ENCODE measurements at regions not wholly inside any gene's neighbourhood (a gene's known extent, or its start where the extent isn't known, plus 50 kb on each side); places are given as distances from the start of the nearest gene placed in this dataset.

GRCh38 chr2:217387776-217388387 lies 528.0 kb upstream of the TNP1 start:
- no peak for DNase-seq (ENCODE audit: low read depth in 1 of 2, low spot score in 1 of 2)

DNA sequence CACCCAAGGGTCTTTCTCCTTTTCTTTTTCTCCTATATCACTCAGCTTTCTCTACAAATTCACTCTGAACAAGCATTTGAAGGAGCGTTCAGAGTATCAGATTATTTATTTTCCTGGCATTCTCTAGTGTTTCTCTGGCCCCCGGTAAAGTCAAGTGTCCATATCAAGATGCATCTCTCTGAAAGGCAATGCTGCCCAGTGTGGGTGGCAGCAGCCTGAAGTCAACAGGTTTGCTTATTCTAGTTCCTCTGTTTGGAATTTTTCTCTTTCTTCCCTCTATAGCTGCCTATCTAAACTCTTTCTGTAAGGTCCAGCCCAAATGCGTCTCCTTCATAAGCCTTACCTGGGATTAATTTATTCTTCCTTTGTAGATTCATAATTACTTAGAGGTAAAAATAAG lies 526.2 kb upstream of the TNP1 start:
- DNase-seq (ENCODE audit: low read depth in 1 of 2, low spot score in 1 of 2): no peak

- DNase-seq (ENCODE audit: low read depth in 1 of 2, low spot score in 1 of 2): no peak
Measured at GRCh38 chr2:217383620-217384019, 523.8 kb upstream of the TNP1 start.

DNA sequence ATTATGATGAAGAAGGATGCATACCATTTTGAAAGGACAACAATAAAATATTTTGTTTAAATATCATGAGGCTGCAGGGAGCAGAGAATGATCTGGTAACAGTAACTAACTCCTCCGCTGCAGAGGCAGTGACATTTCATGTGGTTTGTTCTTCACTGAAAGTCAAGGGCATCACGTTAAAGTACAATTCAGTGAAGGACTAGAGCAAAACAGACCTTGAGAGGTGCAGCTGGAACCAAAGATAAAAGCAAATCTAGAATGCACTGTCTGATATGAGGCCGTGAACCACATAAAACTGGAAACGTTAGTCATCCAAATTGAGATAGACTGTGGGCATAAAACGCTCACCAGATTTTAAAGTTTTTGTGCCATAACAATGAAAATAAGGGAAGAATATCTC lies 522.9 kb upstream of the TNP1 start:
- no peak for DNase-seq (ENCODE audit: low read depth in 1 of 2, low spot score in 1 of 2)

- no peak for DNase-seq (ENCODE audit: low read depth in 1 of 2, low spot score in 1 of 2)
Measured at GRCh38 chr2:217379807-217380206, 519.9 kb upstream of the TNP1 start.

GRCh38 chr2:217372794-217373193 lies 512.9 kb upstream of the TNP1 start:
- no peak for DNase-seq (ENCODE audit: low read depth in 1 of 2, low spot score in 1 of 2)

DNA sequence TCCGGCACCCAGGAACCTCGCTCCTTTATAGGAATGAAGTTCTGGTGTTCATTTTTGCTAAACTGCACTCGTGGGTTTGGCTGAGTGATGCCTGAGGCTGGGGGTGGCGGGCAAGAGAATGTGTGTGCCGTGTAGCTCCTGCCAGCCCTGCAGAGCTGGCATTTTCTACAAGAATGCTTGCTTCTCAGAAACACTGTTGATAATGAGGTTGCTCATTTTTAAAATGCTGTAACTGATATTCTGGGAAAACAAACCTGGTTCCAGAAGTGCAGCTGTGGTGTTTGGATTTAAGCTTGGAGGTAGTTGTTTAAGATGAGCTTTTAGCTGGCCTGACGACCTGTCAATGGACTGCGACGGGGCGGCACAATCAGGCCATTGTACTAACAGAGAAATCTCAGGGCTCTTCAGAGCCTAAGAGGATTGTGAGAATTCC lies 511.9 kb upstream of the TNP1 start:
- DNase-seq (ENCODE audit: low read depth in 1 of 2, low spot score in 1 of 2): no peak

DNA sequence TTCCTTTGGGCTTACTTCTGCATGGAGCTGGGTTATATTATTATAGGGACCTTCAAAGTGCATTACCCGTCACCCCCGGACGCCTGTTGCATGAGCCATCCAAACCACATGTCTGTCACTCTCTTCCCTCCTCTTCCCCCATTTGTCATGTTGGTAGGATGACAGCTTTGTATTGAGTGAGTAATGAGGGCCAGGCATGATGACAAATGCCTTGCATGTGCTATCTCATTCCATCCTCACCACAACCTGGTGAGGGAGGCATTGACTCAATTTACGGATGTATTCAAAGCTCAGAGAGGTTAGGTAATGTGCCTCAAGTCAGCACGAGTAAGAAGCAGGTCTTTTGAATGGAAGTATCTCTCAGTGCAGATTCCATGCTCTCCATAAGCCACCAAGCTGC lies 510.5 kb upstream of the TNP1 start:
- DNase-seq (ENCODE audit: low read depth in 1 of 2, low spot score in 1 of 2): no peak

- no peak for DNase-seq (ENCODE audit: low read depth in 1 of 2, low spot score in 1 of 2)
Measured at GRCh38 chr2:217367464-217367863, 507.6 kb upstream of the TNP1 start.

DNA sequence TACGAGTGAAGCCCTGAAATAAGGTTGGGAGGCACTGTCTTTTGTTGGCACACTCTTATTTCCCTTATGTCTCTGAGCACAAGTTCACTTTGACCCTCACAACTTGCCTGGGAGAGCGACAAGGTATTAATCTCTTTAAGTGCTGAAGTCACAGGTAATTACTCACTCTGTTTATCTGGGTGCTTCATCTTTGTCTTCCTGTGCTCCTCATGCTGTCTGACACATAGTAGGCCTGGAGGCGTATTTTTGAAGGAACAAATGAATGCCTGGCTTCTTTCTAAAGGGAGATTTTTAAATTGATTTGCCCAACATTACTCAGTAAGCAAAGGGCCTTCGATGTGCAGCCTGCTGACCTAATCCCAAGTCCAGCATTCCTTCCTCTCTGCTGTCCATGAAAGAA lies 507.1 kb upstream of the TNP1 start:
- DNase-seq (ENCODE audit: low read depth in 1 of 2, low spot score in 1 of 2): no peak

GRCh38 chr2:217366266-217366895 lies 506.5 kb upstream of the TNP1 start:
- no peak for DNase-seq (ENCODE audit: low read depth in 1 of 2, low spot score in 1 of 2)

GRCh38 chr2:217365656-217366055 lies 505.8 kb upstream of the TNP1 start:
- no peak for DNase-seq (ENCODE audit: low read depth in 1 of 2, low spot score in 1 of 2)

DNA sequence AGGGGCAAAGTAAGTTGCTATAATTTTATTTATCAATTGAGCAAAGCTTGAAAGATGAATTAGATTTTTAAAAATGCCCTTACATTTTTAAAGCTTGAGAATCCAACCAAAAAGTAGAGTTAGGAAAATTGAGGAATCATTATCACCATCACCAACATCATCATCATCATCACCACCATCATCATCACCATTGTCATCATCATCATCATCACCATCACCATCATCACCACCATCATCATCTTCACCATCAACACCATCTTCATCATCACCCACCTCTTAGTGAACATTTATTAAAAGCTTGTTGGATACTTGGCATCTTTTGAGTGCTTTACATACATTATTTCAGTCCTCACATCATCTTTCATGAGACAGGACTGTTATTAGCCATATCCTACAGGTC lies 504.4 kb upstream of the TNP1 start:
- no peak for DNase-seq (ENCODE audit: low read depth in 1 of 2, low spot score in 1 of 2)

DNA sequence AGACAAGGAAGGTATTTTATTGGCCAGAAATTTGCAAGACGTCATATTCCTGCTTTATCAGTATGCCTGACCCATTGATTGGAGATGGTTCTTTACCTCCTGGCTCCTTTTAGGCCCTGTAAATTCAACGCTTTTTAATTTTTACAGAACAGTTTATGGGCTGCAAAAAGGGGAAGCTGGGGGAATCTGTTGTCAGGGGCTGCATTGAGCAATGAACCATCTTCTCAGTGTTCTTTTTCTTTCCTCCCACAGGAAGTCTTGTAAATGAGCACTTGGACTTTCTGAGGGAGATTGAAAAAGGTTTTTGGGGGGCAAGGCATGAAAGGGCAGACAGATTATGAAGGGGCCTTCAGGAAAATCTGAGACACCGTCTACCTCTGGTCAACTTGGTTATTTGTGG lies 503.6 kb upstream of the TNP1 start:
- no peak for DNase-seq (ENCODE audit: low read depth in 1 of 2, low spot score in 1 of 2)

DNA sequence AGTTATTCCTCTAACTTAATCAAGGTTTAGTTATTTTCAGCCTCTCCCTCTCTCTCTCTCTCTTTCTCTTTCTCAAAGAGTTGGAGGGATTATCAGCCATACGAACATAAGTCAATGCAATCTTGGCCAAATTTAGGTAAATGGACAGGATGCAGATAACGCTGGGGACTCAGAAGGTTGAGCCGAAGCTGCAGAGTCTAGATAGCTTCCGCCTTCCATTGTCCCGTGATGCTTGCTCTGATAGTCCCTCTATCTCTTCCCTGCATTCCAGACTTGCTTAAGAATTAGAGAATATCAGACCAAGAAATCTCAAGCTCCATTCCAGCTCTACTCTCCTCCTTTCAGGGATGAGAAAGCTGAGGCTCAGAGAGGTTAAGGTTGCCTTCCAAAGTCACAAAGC lies 502.8 kb upstream of the TNP1 start:
- DNase-seq (ENCODE audit: low read depth in 1 of 2, low spot score in 1 of 2): no peak

- DNase-seq (ENCODE audit: low read depth in 1 of 2, low spot score in 1 of 2): no peak
Measured at GRCh38 chr2:217362286-217362685, 502.4 kb upstream of the TNP1 start.

GRCh38 chr2:217361483-217361880 lies 501.6 kb upstream of the TNP1 start:
- no peak for DNase-seq (ENCODE audit: low read depth in 1 of 2, low spot score in 1 of 2)

DNA sequence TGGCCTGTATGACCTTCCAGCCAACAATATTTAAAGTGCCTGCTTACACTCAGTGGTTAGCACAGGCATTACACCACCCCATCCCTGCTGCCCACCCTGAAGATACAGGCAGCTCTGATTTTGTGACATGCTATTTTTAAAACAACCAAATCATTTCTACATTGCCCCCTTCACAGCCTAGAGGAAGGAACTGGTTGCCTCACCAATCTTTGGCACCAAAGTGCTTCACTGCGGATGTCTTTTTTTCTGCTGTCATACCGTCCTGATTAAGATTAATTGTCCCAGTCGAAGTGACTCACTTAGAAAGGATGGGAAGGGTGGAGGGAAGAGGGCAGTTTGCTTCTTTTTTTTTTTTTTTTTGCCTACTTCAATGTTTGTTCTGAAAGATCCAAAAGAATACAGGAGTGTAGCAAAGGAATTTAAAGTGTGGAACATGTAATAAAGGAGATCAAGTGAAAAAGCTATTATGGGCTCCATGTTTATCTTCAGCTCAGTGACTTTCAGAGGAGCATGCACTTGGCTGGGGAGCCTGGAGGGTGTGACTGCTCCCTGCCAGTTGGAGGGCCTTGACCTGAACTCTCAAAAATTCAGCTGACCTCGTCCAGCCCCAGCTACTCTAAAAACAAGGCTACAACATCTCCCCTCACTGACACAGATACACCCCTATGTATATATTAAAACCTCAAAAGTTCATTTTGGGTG lies 501.1 kb upstream of the TNP1 start:
- no peak for DNase-seq (ENCODE audit: low read depth in 1 of 2, low spot score in 1 of 2)

- DNase-seq (ENCODE audit: low read depth in 1 of 2, low spot score in 1 of 2): no peak
Measured at GRCh38 chr2:217360111-217360510, 500.2 kb upstream of the TNP1 start.

DNA sequence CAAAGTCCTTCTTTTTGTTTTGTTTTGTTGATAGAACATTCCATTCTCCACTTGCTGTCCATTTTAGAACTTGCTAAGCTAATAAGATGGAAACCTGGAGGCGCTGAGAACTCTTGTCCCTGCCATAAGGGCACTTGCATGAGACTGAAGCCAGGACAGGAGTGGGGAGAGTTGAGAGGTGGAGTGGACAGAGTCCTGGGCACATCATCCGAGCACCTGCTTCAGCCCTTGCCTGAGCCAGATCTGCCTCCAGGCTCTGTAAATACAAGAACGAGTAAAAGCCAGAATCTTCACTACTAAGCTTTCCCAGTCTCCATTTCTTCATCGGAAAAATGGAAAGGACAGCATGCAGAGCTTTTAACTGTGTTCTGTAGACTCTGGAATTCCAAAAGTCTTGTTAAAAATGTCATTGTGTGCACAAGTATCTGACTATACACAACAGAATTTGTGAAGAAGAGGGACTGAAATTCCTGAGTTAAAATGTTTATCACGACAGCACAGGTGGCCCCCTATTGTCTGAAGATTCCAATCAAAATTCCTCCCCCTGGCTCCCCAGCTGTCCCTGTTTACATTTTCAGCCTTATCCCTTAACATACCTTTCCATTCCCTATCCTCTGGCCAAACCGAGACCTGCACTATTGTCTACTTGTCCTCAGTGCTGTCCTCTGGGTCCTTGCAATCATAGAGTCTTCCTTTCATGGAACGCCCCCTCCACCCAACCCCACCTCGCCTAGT lies 498.2 kb upstream of the TNP1 start:
- no peak for DNase-seq (ENCODE audit: low read depth in 1 of 2, low spot score in 1 of 2)

DNA sequence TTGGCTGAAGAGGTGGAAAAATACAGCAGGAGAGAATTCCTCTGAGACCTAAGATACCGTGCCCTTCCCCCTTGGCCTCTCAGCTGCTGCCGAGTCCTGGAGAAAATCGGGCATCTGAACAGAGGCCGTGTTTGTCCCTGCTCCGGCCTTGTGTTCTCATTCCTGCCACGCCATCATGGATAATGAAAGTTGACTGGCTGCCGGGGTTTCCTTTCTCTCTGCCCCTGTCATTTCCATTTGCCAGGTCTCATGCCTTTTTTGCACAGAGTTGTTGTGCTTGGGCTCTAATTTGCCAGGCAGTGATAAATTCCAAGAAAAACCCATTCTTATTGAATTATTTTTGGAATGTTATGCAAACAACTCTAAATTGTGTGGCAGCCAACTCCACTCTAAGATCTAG lies 496.9 kb upstream of the TNP1 start:
- DNase-seq (ENCODE audit: low read depth in 1 of 2, low spot score in 1 of 2): no peak

DNA sequence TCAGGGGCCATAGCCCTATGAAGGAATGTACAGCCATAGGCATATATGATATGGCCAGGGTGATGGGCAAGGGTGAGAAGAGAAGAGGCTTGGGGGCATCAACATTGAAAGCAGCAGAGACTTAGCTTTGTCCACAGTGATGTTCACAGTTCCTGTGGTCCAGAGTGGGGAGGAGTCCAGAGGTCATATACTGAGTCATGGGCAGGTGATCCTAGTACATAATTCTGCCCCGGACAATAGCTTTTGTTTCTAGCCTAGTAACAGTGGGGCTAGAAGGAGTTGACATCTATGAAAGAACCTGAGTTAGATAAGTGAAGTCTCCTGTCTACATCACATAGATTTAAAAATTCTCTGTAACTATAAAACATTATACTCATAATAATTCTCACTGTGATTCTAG lies 496.3 kb upstream of the TNP1 start:
- DNase-seq (ENCODE audit: low read depth in 1 of 2, low spot score in 1 of 2): no peak

All from activated T-helper 1 cell treated with anti-CD3 and anti-CD28 coated beads, Interleukin-2, amount 50 U/mL, for 16 hours (primary cell).